ENCODE measurements at regions not wholly inside any gene's neighbourhood (a gene's known extent, or its start where the extent isn't known, plus 50 kb on each side); places are given as distances from the start of the nearest gene placed in this dataset.

DNA sequence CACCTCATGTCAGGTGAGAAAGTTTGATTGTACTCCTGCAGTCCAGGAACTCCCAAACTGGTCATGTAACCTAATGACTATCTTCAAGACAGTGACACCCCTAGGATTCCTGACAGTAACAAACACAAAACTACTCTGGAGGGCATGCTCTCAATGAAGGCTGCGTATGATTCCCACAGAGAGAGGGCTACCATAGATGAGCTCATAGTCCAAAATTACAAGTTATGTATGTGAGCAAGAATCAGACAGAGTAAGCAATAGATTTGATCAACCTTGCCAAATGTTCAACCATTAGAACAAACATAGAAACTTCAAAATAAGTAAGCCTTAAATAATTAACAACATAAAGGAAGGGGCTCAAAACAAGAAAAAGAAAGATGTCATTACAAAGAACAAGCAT lies 158.1 kb downstream of the COPRS start:
- Mint-ChIP-seq H3K36me3 (no peaks in the 10 kb centered on the region), H3K4me3 (no peak overlapping the region), H3K27me3 (ENCODE audit: insufficient read depth, low read depth) (peaks cover 10% of the 10 kb centered on the region), H3K27ac (no peak overlapping the region), H3K9me3 (peaks cover 4% of the 10 kb centered on the region), H3K4me1 (peaks cover 17% of the 10 kb centered on the region)
- H3K4me3 ChIP-seq, result no peak overlapping the region
- H3K27me3 ChIP-seq, result no peaks in the 10 kb centered on the region
- H4K20me1 ChIP-seq (ENCODE audit: low read depth), result peaks cover 6% of the 10 kb centered on the region
- no peaks in the 10 kb centered on the region for H3K9me3 ChIP-seq (ENCODE audit: low read depth)
- H3K4me1 ChIP-seq, result peaks cover 16% of the 10 kb centered on the region
- no peak overlapping the region for H2AFZ ChIP-seq (replicated peaks)
- no peak overlapping the region for H3K9ac ChIP-seq
- no peak overlapping the region for H3K27ac ChIP-seq
- no peaks in the 10 kb centered on the region for H3K36me3 ChIP-seq
- H3F3A ChIP-seq (ENCODE audit: low read depth), result peaks cover 14% of the 10 kb centered on the region
- TF ChIP-seq EZH2 (IDR thresholded peaks at IDR 0.05), result no peak
- no peak for TF ChIP-seq EZH2phosphoT487 (IDR thresholded peaks at IDR 0.05)
- TF ChIP-seq, protein P1, sequence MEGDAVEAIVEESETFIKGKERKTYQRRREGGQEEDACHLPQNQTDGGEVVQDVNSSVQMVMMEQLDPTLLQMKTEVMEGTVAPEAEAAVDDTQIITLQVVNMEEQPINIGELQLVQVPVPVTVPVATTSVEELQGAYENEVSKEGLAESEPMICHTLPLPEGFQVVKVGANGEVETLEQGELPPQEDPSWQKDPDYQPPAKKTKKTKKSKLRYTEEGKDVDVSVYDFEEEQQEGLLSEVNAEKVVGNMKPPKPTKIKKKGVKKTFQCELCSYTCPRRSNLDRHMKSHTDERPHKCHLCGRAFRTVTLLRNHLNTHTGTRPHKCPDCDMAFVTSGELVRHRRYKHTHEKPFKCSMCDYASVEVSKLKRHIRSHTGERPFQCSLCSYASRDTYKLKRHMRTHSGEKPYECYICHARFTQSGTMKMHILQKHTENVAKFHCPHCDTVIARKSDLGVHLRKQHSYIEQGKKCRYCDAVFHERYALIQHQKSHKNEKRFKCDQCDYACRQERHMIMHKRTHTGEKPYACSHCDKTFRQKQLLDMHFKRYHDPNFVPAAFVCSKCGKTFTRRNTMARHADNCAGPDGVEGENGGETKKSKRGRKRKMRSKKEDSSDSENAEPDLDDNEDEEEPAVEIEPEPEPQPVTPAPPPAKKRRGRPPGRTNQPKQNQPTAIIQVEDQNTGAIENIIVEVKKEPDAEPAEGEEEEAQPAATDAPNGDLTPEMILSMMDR (IDR thresholded peaks at IDR 0.05), result no peak
- no peaks in the 10 kb centered on the region for H3K79me2 ChIP-seq (ENCODE audit: low read depth)
- no peak for DNase-seq (ENCODE audit: low spot score)
- no peak overlapping the region for H3K4me2 ChIP-seq

DNA sequence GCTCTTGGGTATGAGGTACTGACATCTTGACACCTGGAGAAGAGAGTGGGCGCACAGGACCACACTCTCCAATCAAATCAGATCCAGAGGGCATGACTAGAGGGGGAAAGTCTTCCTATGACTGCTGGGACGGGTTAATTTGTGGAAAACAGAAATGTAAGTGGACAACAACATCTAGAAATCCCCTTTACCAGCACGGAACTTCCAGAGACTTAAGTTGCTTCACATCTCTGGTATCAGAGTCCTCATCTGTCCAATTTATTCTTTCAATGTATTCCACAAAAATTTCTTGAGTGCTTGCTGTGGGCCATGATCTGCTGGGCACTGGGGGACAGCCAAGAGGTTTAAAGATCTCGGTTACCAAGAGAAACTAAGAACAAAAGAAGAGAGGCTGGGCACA lies 159.2 kb downstream of the COPRS start:
- Histone ChIP-seq H4K20me1 (ENCODE audit: low read depth) (peaks cover 11% of the 10 kb centered on the region), H3K9ac (no peak overlapping the region), H3K27me3 (no peaks in the 10 kb centered on the region), H3K79me2 (ENCODE audit: low read depth) (no peaks in the 10 kb centered on the region), H3K4me2 (no peak overlapping the region), H3K36me3 (no peaks in the 10 kb centered on the region), H3F3A (ENCODE audit: low read depth) (peaks cover 22% of the 10 kb centered on the region), H3K27ac (no peak overlapping the region), H3K4me1 (peaks cover 16% of the 10 kb centered on the region), H3K9me3 (ENCODE audit: low read depth) (no peaks in the 10 kb centered on the region), H2AFZ (replicated peaks) (no peak overlapping the region), H3K4me3 (no peak overlapping the region)
- Mint-ChIP-seq H3K4me3 (no peak overlapping the region), H3K9me3 (peaks cover 4% of the 10 kb centered on the region), H3K36me3 (no peaks in the 10 kb centered on the region), H3K27ac (no peak overlapping the region), H3K27me3 (ENCODE audit: insufficient read depth, low read depth) (peaks cover 10% of the 10 kb centered on the region), H3K4me1 (peaks cover 24% of the 10 kb centered on the region)
- TF ChIP-seq, protein P1 (IDR thresholded peaks at IDR 0.05), result no peak
- TF ChIP-seq EZH2phosphoT487 (IDR thresholded peaks at IDR 0.05) (no peak), EZH2 (IDR thresholded peaks at IDR 0.05) (no peak)
- no peak for DNase-seq (ENCODE audit: low spot score)

DNA sequence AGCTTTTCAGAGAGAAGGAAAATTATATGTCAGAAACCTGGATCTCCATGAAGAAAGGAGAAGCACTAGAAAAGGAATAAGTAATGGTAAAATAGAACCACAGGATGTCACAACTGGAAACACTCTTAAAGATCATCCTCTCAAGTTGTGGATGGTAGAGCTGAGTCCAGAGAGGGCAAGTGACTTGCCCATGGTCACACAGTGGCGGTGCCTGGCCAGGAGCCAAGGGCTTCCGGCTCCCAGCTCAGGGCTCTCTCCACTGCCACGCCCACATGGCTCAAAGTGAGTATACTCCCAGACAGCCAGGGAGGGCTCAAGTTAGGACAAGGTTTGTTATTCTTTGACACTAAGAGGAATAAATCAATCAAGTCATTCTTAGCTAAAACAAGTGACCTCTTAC lies 159.8 kb downstream of the COPRS start:
- Histone ChIP-seq H3K4me3 (no peak overlapping the region), H3K27me3 (no peaks in the 10 kb centered on the region), H3K79me2 (ENCODE audit: low read depth) (no peaks in the 10 kb centered on the region), H3K4me2 (no peak overlapping the region), H3F3A (ENCODE audit: low read depth) (peaks cover 22% of the 10 kb centered on the region), H3K9me3 (ENCODE audit: low read depth) (no peaks in the 10 kb centered on the region), H2AFZ (replicated peaks) (no peak overlapping the region), H3K36me3 (no peaks in the 10 kb centered on the region), H3K27ac (no peak overlapping the region), H3K9ac (no peak overlapping the region), H4K20me1 (ENCODE audit: low read depth) (peaks cover 11% of the 10 kb centered on the region), H3K4me1 (peaks cover 16% of the 10 kb centered on the region)
- Mint-ChIP-seq H3K4me1 (peaks cover 24% of the 10 kb centered on the region), H3K36me3 (no peaks in the 10 kb centered on the region), H3K27ac (no peak overlapping the region), H3K9me3 (peaks cover 4% of the 10 kb centered on the region), H3K27me3 (ENCODE audit: insufficient read depth, low read depth) (peaks cover 10% of the 10 kb centered on the region), H3K4me3 (no peak overlapping the region)
- DNase-seq (ENCODE audit: low spot score), result no peak
- no peak for TF ChIP-seq EZH2phosphoT487 (IDR thresholded peaks at IDR 0.05)
- TF ChIP-seq, protein P1 (IDR thresholded peaks at IDR 0.05), result no peak
- TF ChIP-seq EZH2 (IDR thresholded peaks at IDR 0.05), result no peak
